Rectal smooth muscle tissue (tissue), 1 donor: ENCODE measurements at regions not wholly inside any gene's neighbourhood (a gene's known extent, or its start where the extent isn't known, plus 50 kb on each side); places are given as distances from the start of the nearest gene placed in this dataset.
"Not testable (repeated sequence)": the region's sequence is repeated elsewhere in the genome, so short reads cannot be mapped to it uniquely, and the experiment has no call there.

Experiments
- H3K27ac ChIP-seq: one replicate; pipeline ENCODE4 v1.7.0; 2013; ENCODE audit warnings: low read depth, low read length, inconsistent platforms
- H3K27me3 ChIP-seq: one replicate; pipeline ENCODE4 v1.7.0; 2013; ENCODE audit warnings: low read length; ENCODE audit not compliant: control insufficient read depth, insufficient read depth
- H3K36me3 ChIP-seq: one replicate; pipeline ENCODE4 v1.7.0; 2013; ENCODE audit warnings: low read length; ENCODE audit not compliant: control insufficient read depth, insufficient read depth
- H3K4me1 ChIP-seq: one replicate; pipeline ENCODE4 v1.7.0; 2013; ENCODE audit warnings: low read length; ENCODE audit not compliant: control insufficient read depth, insufficient read depth
- H3K4me3 ChIP-seq: one replicate; pipeline ENCODE4 v1.7.0; 2013; ENCODE audit warnings: low read length
- H3K9ac ChIP-seq: one replicate; pipeline ENCODE4 v1.7.0; 2013; ENCODE audit warnings: low read length

DNA sequence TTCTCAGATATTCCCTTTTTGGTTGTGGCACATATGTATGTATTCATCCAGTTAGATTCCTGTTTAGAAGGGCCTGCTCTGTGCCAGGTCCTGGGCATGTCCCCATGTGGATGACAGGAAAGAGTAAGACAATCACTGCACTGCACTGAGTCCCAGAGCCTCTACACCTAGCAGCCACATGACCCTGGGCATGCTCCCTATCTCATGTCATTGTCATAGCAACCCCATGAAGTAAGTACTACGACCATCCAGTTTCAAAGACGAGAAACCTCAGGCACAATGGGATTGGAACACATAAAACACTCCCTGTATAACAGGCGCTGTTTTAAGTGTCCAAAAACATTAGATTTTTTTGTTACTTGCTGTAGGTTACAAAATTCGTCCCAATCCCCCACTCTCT lies 594.4 kb downstream of the UQCRFS1 start:
- H3K4me3 ChIP-seq = no peak overlapping the region
- no peaks in the 10 kb centered on the region for H3K27me3 ChIP-seq
- H3K9ac ChIP-seq = no peak overlapping the region
- no peaks in the 10 kb centered on the region for H3K36me3 ChIP-seq
- H3K27ac ChIP-seq = no peak overlapping the region
- H3K4me1 ChIP-seq = no peaks in the 10 kb centered on the region

DNA sequence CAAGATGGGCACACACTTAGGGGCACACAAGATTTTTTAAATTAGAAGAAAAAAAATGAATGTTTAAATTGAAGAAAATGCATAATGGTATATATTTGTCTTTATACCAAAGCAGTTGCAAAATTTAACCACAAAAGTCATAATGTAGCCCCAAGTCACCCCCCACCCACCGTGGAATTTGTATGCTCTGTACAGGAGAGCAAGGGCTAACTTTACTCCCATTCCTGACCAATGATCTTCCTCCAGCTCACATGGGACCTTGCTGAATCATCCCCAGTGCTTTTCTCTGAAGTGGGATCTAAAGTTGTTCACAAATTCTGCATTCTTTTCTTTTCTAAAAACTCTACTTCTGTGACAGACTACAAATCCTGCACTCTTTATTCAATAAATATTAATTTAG lies 597.0 kb downstream of the UQCRFS1 start:
- no peak overlapping the region for H3K9ac ChIP-seq
- H3K27me3 ChIP-seq = no peaks in the 10 kb centered on the region

DNA sequence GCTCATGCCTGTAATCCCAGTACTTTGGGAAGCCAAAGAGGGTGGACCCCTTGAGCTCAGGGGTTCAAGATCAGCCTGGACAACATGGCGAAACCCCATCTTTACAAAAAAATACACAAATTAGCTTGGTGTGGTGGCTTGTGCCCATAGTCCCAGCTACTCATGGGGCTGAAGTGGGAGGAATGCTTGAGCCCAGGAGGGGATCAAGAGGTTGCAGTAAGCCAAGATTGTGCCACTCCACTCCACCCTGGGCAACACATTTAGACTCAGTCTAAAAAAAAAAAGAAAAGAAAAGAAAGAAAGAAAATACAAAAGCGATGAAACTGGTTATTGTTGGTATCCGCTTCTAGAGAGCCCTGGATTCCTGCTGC lies 597.4 kb downstream of the UQCRFS1 start:
- Histone ChIP-seq H3K27me3 (no peaks in the 10 kb centered on the region), H3K4me1 (no peaks in the 10 kb centered on the region), H3K9ac (no peak overlapping the region), H3K27ac (no peak overlapping the region), H3K4me3 (no peak overlapping the region), H3K36me3 (no peaks in the 10 kb centered on the region)

More for the DNA sequence above, 597.0 kb downstream of the UQCRFS1 start:
- no peak overlapping the region for H3K27ac ChIP-seq
- no peaks in the 10 kb centered on the region for H3K4me1 ChIP-seq
- H3K4me3 ChIP-seq = no peak overlapping the region
- no peaks in the 10 kb centered on the region for H3K36me3 ChIP-seq

DNA sequence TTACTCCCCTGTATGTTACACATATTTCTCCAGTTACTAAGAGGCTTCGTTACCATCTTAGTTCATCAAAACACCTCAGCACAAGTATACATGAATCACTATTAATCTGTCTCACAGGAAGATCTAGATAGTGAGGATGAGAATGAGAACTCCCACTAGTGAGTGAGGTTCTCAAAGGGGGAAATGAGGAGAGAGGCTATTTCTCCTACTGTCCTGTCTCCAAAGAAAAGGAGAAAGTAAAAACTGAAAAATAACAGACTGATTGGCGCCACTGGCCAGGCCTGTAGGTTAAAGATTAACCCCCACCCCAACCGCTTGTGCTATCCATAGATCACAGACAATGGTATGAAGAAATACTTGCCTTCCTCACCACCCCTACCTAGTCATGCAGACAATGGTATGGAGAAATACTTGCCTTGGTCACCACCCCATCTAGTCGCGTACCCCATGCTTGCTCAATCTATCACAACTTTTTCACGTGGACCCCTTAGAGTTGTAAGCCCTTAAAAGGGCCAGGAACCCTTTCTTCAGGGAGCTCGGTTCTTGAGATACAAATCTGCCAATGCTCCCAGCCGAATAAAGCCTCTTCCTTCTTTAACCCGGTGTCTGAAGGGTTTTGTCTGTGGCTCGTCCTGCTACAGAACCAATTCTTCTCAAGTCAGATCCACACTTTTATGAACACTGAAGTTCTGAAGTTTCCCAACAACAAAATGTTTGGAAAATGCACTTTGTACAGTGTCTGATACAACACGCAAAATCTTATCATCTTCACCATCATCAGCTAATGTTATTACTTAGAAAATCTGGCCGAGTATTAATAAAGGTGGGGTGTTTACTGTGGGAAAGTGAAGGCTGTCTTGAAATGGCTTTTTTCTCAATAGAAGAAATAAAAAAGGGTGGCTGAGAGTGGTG lies 598.1 kb downstream of the UQCRFS1 start:
- H3K4me3 ChIP-seq = no peak overlapping the region

DNA sequence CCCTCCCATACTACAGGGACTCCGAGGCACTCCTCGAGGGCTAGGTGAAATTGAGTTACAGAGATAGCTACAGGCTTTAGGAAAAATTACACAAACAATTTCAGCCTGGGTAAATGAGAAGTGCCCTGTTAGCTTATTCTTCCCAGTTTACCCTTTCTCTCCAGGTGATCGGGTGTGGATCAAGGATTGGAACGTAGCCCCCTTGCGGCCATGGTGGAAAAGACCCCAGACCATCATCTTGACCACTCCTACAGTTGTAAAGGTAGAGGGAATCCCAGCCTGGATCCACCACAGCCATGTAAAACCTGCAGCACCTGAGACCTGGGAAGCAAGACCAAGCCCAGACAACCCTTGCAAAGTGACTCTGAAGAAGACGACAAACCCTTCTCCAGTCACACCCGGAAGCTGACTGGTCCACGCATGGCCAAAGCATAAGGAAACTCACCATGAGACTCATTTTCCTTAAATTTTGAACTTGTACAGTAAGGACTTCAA lies 600.6 kb downstream of the UQCRFS1 start:
- Histone ChIP-seq H3K9ac (no peak overlapping the region), H3K36me3 (no peaks in the 10 kb centered on the region), H3K27me3 (no peaks in the 10 kb centered on the region), H3K4me1 (no peaks in the 10 kb centered on the region), H3K27ac (no peak overlapping the region), H3K4me3 (no peak overlapping the region)

More for the DNA sequence above, 598.1 kb downstream of the UQCRFS1 start:
- H3K36me3 ChIP-seq = no peaks in the 10 kb centered on the region
- no peak overlapping the region for H3K27ac ChIP-seq
- no peak overlapping the region for H3K9ac ChIP-seq
- no peaks in the 10 kb centered on the region for H3K4me1 ChIP-seq
- H3K27me3 ChIP-seq = no peaks in the 10 kb centered on the region

DNA sequence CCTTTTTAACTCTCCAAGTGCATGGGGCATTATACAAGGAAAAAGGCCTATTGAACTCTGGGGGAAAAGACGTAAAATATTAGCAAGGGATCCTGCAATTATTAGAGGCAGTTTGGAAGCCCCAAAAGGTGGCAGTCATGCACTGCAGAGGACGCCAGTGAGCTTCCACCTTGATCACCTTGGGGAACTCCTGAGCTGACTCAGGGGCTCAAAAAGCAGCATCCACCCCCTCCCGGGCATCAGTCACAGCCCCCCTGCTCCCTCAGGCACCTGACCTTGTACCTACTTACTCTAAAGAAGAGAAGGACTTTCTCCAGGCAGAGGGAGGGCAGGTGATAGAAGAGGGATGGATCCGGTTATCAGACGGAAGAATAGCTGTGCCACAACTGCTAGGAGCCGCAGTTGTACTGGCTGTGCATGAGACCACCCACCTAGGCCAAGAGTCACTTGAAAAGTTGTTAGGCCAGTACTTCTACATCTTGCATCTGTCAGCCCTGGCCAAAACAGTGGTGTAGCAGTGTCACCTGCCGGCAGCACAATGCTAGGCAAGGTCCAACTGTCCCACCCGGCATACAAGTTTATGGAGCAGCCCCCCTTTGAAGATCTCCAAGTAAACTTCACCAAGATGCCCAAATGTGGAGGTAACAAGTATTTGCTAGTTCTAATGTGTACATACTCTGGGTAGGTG lies 601.6 kb downstream of the UQCRFS1 start:
- H3K4me1 ChIP-seq, H3K27me3 ChIP-seq, H3K36me3 ChIP-seq, H3K9ac ChIP-seq, H3K4me3 ChIP-seq, H3K27ac ChIP-seq: not testable (repeated sequence)

DNA sequence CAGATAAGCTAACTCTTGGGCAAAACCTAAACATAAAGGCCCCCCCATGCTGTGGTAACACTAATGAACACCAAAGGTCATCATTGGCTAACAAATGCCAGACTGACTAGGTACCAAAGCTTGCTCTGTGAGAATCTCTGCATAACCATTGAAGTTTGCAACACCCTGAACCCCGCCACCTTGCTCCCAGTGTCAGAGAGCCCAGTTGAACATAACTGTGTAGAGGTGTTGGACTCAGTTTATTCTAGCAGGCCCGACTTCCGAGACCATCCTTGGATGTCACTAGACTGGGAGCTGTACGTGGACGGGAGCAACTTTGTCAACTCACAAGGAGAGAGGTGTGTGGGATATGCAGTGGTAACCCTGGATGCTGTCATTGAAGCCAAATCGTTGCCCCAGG lies 602.2 kb downstream of the UQCRFS1 start:
- no peak overlapping the region for H3K4me3 ChIP-seq
- no peaks in the 10 kb centered on the region for H3K4me1 ChIP-seq
- H3K27me3 ChIP-seq = no peaks in the 10 kb centered on the region
- no peaks in the 10 kb centered on the region for H3K36me3 ChIP-seq
- no peak overlapping the region for H3K9ac ChIP-seq
- H3K27ac ChIP-seq = no peak overlapping the region

DNA sequence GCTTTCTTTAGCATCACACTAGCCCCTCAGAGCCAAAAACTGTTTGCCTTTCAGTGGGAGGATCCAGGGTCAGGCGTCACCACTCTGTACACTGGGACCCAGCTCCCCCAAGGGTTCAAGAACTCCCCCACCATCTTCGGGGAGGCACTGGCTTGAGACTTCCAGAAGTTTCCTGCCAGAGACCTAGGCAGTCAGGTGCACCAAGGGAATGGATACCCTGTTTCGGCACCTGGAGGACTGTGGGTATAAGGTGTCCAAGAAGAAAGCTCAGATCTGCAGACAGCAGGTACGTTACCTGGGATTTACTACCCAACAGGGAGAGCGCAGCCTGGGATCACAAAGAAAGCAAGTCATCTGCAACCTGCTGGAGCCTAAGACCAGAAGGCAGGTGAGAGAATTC lies 603.0 kb downstream of the UQCRFS1 start:
- Histone ChIP-seq H3K27me3 (no peaks in the 10 kb centered on the region), H3K4me1 (no peaks in the 10 kb centered on the region), H3K36me3 (no peaks in the 10 kb centered on the region), H3K9ac (no peak overlapping the region), H3K27ac (no peak overlapping the region), H3K4me3 (no peak overlapping the region)

DNA sequence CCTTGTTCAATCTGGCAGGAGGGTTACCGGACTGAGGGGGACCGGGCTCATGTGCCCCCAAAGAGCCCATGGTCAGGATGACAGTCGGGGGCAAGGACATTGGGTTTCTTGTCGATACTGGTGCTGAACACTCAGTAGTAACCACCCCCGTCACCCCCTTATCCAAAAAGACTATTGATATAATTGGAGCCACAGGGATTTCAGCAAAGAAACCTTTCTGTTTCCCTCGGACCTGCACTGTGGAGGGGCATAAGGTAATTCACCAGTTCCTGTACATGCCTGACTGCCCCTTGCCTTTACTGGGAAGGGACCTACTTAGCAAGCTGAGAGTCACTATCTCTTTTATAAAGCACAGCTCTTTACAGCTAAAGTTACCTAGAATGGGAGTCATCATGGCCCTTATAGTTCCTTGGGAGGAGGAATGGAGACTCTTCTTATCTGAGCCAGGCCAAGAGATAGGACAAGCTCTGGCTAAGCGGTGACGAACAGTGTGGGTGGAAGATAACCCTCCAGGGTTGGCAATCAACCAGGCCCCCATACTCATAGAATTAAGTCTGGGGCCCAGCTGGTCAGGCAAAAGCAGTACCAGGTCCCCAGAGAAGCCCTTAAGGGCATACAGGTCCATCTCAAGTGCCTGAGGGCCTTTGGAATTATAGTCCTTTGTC lies 603.7 kb downstream of the UQCRFS1 start:
- Histone ChIP-seq H3K4me1 (no peaks in the 10 kb centered on the region), H3K9ac (no peak overlapping the region), H3K27me3 (no peaks in the 10 kb centered on the region)

DNA sequence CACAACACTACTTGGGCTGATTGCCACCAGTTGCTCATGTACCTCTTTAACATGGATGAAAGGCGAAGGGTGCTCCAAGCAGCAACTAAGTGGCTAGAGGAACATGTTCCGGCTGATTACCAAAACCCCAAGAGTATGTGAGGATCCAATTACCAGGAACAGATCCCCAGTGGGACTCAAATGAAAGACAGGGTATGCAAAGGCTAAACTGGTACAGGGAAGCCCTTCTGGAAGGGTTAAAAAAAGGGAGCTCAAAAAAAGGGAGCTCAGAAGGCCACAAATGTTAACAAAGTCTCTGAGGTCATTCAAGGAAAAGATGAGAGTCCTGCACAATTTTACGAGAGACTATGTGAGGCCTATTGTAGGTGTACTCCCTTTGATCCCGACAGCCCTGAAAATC lies 604.7 kb downstream of the UQCRFS1 start:
- H3K4me3 ChIP-seq = no peak overlapping the region

More for the DNA sequence above, 603.7 kb downstream of the UQCRFS1 start:
- Histone ChIP-seq H3K4me3 (no peak overlapping the region), H3K36me3 (no peaks in the 10 kb centered on the region), H3K27ac (no peak overlapping the region)

DNA sequence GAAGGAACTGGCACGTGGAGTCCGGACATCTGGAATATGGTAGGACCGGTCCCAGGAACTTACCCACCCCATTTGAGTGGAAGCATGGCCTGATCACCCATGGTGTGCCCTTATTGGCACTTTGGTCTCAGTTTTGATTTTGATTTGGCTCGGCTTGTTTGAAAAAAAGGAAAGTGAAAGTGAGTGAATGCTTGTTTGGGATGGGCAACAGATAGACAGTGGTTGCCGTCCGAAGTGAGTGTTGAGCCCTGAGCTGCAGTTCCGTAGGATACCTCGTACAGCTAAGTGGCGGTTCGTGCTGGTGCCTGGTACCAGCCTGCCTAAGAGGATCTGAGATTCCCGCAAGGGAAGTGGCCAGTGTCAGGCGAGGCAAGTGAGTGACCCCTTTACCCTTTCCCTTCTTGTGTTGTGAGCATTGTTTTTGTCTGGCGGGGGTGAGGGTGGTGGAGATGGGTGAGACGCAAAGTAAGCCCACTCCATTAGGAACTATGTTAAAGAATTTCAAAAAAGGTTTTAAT lies 605.8 kb downstream of the UQCRFS1 start:
- H3K36me3 ChIP-seq = no peaks in the 10 kb centered on the region
- no peak overlapping the region for H3K27ac ChIP-seq
- no peaks in the 10 kb centered on the region for H3K4me1 ChIP-seq
- H3K9ac ChIP-seq = no peak overlapping the region
- no peak overlapping the region for H3K4me3 ChIP-seq
- no peaks in the 10 kb centered on the region for H3K27me3 ChIP-seq

More for the DNA sequence above, 604.7 kb downstream of the UQCRFS1 start:
- H3K4me1 ChIP-seq = no peaks in the 10 kb centered on the region
- H3K27me3 ChIP-seq = no peaks in the 10 kb centered on the region
- no peaks in the 10 kb centered on the region for H3K36me3 ChIP-seq
- H3K9ac ChIP-seq = no peak overlapping the region
- H3K27ac ChIP-seq = no peak overlapping the region
